NCI-H1092 treated with DMSO at 0.1 percent for 48 hours (cell line): ENCODE measurements at regions not wholly inside any gene's neighbourhood (a gene's known extent, or its start where the extent isn't known, plus 50 kb on each side); places are given as distances from the start of the nearest gene placed in this dataset.

Source experiments
- DNase-seq: peaks from one replicate; lab custom pipeline; 2025; lab: John Stamatoyannopoulos, UW

- no peak for DNase-seq
These were observed 136.8 kb upstream of the MGMT start for GRCh38 chr10:129330211-129330610.

- DNase-seq = no peak
These were observed 135.7 kb upstream of the MGMT start for GRCh38 chr10:129331207-129331838.

GRCh38 chr10:129331839-129332220 is 135.2 kb upstream of the MGMT start:
- DNase-seq = no peak

GRCh38 chr10:129332476-129332875 is 134.6 kb upstream of the MGMT start:
- DNase-seq = no peak

- DNase-seq = no peak
These were observed 133.3 kb upstream of the MGMT start for GRCh38 chr10:129333706-129334105.

- DNase-seq = no peak
These were observed 132.8 kb upstream of the MGMT start for GRCh38 chr10:129334266-129334665.

GRCh38 chr10:129335396-129335795 is 131.6 kb upstream of the MGMT start:
- no peak for DNase-seq

- no peak for DNase-seq
These were observed 131.1 kb upstream of the MGMT start for GRCh38 chr10:129335942-129336341.

GRCh38 chr10:129339191-129339590 is 127.8 kb upstream of the MGMT start:
- no peak for DNase-seq

GRCh38 chr10:129339841-129340240 is 127.2 kb upstream of the MGMT start:
- DNase-seq = no peak

GRCh38 chr10:129341087-129341486 is 126.0 kb upstream of the MGMT start:
- DNase-seq = no peak

GRCh38 chr10:129342385-129342784 is 124.7 kb upstream of the MGMT start:
- DNase-seq = no peak

- DNase-seq = no peak
These were observed 123.9 kb upstream of the MGMT start for GRCh38 chr10:129343141-129343540.

GRCh38 chr10:129344103-129344502 is 122.9 kb upstream of the MGMT start:
- no peak for DNase-seq

- DNase-seq = no peak
These were observed 122.2 kb upstream of the MGMT start for GRCh38 chr10:129344731-129345355.

GRCh38 chr10:129345763-129346162 is 121.3 kb upstream of the MGMT start:
- DNase-seq = no peak

- no peak for DNase-seq
These were observed 116.4 kb upstream of the MGMT start for GRCh38 chr10:129350690-129351089.

GRCh38 chr10:129353101-129353500 is 113.9 kb upstream of the MGMT start:
- DNase-seq = no peak

- no peak for DNase-seq
These were observed 107.0 kb upstream of the MGMT start for GRCh38 chr10:129360046-129360445.

- no peak for DNase-seq
These were observed 105.2 kb upstream of the MGMT start for GRCh38 chr10:129361676-129362376.

GRCh38 chr10:129364949-129365348 is 102.1 kb upstream of the MGMT start:
- no peak for DNase-seq

- no peak for DNase-seq
These were observed 101.2 kb upstream of the MGMT start for GRCh38 chr10:129365767-129366402.

- DNase-seq = no peak
These were observed 100.6 kb upstream of the MGMT start for GRCh38 chr10:129366450-129366849.
